ENCODE measurements at regions not wholly inside any gene's neighbourhood (a gene's known extent, or its start where the extent isn't known, plus 50 kb on each side); places are given as distances from the start of the nearest gene placed in this dataset.

DNA sequence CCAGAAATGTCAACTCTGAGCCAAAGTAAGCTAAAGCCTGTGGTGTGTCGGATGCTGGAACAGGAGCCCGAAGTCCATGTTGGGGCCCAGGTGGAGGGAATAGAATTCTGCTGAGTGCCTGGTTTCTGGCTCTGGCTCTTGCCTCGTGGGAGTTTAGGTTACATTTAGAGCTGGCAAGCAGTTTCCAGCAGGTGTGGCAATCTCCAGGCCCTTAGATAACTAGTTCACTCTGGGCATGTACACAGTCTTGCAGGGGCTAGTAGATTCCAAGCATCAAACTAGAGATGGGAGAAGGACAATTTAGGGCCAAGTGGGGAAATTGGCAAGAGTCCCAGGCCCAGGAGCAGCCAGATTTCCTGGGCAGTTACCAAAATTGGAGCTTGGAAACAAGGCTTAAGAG, 56.3 kb upstream of the STOX2 start:
- TF ChIP-seq, protein P1, sequence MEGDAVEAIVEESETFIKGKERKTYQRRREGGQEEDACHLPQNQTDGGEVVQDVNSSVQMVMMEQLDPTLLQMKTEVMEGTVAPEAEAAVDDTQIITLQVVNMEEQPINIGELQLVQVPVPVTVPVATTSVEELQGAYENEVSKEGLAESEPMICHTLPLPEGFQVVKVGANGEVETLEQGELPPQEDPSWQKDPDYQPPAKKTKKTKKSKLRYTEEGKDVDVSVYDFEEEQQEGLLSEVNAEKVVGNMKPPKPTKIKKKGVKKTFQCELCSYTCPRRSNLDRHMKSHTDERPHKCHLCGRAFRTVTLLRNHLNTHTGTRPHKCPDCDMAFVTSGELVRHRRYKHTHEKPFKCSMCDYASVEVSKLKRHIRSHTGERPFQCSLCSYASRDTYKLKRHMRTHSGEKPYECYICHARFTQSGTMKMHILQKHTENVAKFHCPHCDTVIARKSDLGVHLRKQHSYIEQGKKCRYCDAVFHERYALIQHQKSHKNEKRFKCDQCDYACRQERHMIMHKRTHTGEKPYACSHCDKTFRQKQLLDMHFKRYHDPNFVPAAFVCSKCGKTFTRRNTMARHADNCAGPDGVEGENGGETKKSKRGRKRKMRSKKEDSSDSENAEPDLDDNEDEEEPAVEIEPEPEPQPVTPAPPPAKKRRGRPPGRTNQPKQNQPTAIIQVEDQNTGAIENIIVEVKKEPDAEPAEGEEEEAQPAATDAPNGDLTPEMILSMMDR (conservative IDR thresholded peaks at IDR 0.05; ENCODE audit: low read length) = no peak
- TF ChIP-seq EZH2phosphoT487 (IDR thresholded peaks at IDR 0.05; ENCODE audit: borderline replicate concordance, low read depth, low read length) = no peak
- POLR2A ChIA-PET = no interaction called here
- no TSS peak for BruUV-seq (replicated peaks)
- H3K9me3 ChIP-seq (ENCODE audit: low read length) = no peaks in the 10 kb centered on the region
- no peak overlapping the region for H3K27ac ChIP-seq (ENCODE audit: low read depth, low read length, poor library complexity, severe bottlenecking)
- no peaks in the 10 kb centered on the region for H3K36me3 ChIP-seq (ENCODE audit: insufficient read depth, low read length)
- no peak overlapping the region for H2AFZ ChIP-seq (ENCODE audit: low read length)
- H4K20me1 ChIP-seq (ENCODE audit: insufficient read depth, low read length) = no peaks in the 10 kb centered on the region
- no peaks in the 10 kb centered on the region for H3K9me2 ChIP-seq (ENCODE audit: insufficient read depth, low read length)
- intact Hi-C loops (cut with micrococcal nuclease; ENCODE audit: unreplicated experiment) = loop anchor here (10.0 kb wide), 1 partner anchor 706 kb away; no protein-coding TSS in a partner anchor
- H3K4me1 ChIP-seq (ENCODE audit: insufficient read depth, low read length, poor library complexity, severe bottlenecking) = no peaks in the 10 kb centered on the region
- no peak overlapping the region for H3K4me2 ChIP-seq (ENCODE audit: low read length)
- no peaks in the 10 kb centered on the region for H3K79me2 ChIP-seq (ENCODE audit: insufficient read depth, low read depth, low read length)
- no peak for DNase-seq (ENCODE audit: low spot score)
- no peak overlapping the region for H3K4me3 ChIP-seq (ENCODE audit: low read depth, low read length, poor library complexity, severe bottlenecking)
- CTCF ChIA-PET (ENCODE audit: unreplicated experiment) = no interaction called here

DNA sequence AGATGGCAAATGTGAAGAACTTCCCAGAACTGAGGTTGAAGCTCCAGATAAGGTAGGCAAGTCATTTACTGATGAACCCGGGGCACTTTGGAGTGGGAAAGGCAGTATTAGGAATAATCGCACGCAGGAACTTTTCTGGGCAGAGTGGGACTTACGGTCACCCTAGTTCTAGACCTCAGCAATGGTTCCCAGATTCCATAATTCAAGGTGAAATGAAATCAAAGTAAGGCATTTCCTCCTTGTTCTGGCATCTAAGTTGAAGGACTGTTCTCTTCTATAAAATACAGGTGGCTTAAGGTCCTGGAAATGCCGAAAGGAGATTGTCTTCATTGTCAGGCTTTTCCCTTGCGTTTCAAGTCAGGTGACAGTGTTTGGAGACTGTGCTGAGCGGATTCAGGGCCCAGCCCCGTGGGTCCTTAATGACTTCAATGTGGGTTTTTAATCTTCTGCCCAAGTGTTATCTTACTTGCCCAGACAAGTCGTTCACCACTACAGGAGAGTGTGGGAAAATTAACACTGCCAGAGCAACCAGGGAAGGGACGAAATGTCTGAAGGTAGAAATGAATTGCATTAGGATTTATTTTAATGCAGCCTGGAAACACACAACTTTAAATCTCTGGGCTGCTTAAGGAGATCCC, 52.1 kb upstream of the STOX2 start:
- no peaks in the 10 kb centered on the region for H4K20me1 ChIP-seq (ENCODE audit: insufficient read depth, low read length)
- CTCF ChIA-PET (ENCODE audit: unreplicated experiment) = no interaction called here
- intact Hi-C loops (cut with micrococcal nuclease; ENCODE audit: unreplicated experiment) = no loop called here
- no peaks in the 10 kb centered on the region for H3K36me3 ChIP-seq (ENCODE audit: insufficient read depth, low read length)
- no peak overlapping the region for H2AFZ ChIP-seq (ENCODE audit: low read length)
- no peaks in the 10 kb centered on the region for H3K9me3 ChIP-seq (ENCODE audit: low read length)
- H3K4me2 ChIP-seq (ENCODE audit: low read length) = no peak overlapping the region
- DNase-seq (ENCODE audit: low spot score) = no peak
- TF ChIP-seq EZH2phosphoT487 (IDR thresholded peaks at IDR 0.05; ENCODE audit: borderline replicate concordance, low read depth, low read length) = no peak
- TF ChIP-seq, protein P1 (conservative IDR thresholded peaks at IDR 0.05; ENCODE audit: low read length) = no peak
- no peak overlapping the region for H3K27ac ChIP-seq (ENCODE audit: low read depth, low read length, poor library complexity, severe bottlenecking)
- no TSS peak for BruUV-seq (replicated peaks)
- POLR2A ChIA-PET = no interaction called here
- H3K4me3 ChIP-seq (ENCODE audit: low read depth, low read length, poor library complexity, severe bottlenecking) = no peak overlapping the region
- H3K79me2 ChIP-seq (ENCODE audit: insufficient read depth, low read depth, low read length) = no peaks in the 10 kb centered on the region
- no peaks in the 10 kb centered on the region for H3K9me2 ChIP-seq (ENCODE audit: insufficient read depth, low read length)
- H3K4me1 ChIP-seq (ENCODE audit: insufficient read depth, low read length, poor library complexity, severe bottlenecking) = no peaks in the 10 kb centered on the region

DNA sequence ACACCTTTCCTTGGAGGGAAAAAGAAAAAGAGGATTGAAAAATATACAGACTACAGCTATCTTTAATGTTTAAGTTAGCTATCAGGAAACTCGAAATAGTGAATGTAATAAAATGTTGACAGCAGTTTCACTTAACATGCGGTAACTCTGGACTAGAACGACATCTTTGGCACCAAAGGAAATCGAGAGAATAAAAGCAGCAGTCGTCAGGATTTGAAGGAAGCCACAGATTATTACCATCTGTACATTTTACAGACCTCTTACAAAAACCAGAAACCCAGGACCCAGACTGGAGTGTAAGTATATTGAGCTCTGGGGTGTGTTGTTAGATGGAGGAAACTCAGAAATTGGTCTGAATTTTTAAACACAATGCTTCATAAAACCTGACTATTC, 51.6 kb upstream of the STOX2 start:
- no peaks in the 10 kb centered on the region for H3K79me2 ChIP-seq (ENCODE audit: insufficient read depth, low read depth, low read length)
- no peaks in the 10 kb centered on the region for H4K20me1 ChIP-seq (ENCODE audit: insufficient read depth, low read length)
- no peaks in the 10 kb centered on the region for H3K9me3 ChIP-seq (ENCODE audit: low read length)
- DNase-seq (ENCODE audit: low spot score) = no peak
- BruUV-seq (replicated peaks) = no TSS peak
- H3K36me3 ChIP-seq (ENCODE audit: insufficient read depth, low read length) = no peaks in the 10 kb centered on the region
- intact Hi-C loops (cut with micrococcal nuclease; ENCODE audit: unreplicated experiment) = no loop called here
- POLR2A ChIA-PET = interaction anchor here (0.6 kb wide), 1 partner anchor 697 kb away, joined by 5 read pairs; no protein-coding TSS in a partner anchor
- H3K4me2 ChIP-seq (ENCODE audit: low read length) = no peak overlapping the region
- no peaks in the 10 kb centered on the region for H3K4me1 ChIP-seq (ENCODE audit: insufficient read depth, low read length, poor library complexity, severe bottlenecking)
- TF ChIP-seq, protein P1 (conservative IDR thresholded peaks at IDR 0.05; ENCODE audit: low read length) = no peak
- TF ChIP-seq EZH2phosphoT487 (IDR thresholded peaks at IDR 0.05; ENCODE audit: borderline replicate concordance, low read depth, low read length) = no peak
- no peaks in the 10 kb centered on the region for H3K9me2 ChIP-seq (ENCODE audit: insufficient read depth, low read length)
- CTCF ChIA-PET (ENCODE audit: unreplicated experiment) = no interaction called here
- H2AFZ ChIP-seq (ENCODE audit: low read length) = no peak overlapping the region
- no peak overlapping the region for H3K27ac ChIP-seq (ENCODE audit: low read depth, low read length, poor library complexity, severe bottlenecking)
- H3K4me3 ChIP-seq (ENCODE audit: low read depth, low read length, poor library complexity, severe bottlenecking) = no peak overlapping the region
